ENCODE measurements at regions not wholly inside any gene's neighbourhood (a gene's known extent, or its start where the extent isn't known, plus 50 kb on each side); places are given as distances from the start of the nearest gene placed in this dataset.

DNA sequence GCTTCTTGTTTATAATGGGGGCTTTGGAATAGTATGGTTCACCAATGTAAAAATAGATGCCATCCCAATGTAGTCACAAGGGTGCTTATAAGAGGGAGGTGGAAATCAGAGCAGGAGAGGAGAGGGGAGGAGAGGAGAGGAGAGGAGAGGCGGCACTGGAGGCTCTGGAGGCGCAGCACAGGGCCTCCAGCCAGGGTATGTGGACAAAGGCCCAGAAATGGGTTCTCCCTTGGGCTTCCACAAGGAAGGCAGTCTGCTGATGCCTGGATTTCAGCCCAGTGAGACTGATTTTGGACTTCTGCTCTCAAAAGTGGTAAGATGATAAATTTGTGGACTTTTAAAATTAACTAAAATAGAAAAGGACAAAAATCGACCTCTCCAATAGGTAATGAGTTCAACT, 116.8 kb downstream of the RNASET2 start:
- DNase-seq (ENCODE audit: low read depth) (no peak), FAIRE-seq (no peak)
- H3K36me3 ChIP-seq (ENCODE audit: control insufficient read depth, insufficient read depth, low read length): no peaks in the 10 kb centered on the region
- no peak overlapping the region for H3K4me3 ChIP-seq (ENCODE audit: low read depth, low read length)
- TF ChIP-seq, protein P1, sequence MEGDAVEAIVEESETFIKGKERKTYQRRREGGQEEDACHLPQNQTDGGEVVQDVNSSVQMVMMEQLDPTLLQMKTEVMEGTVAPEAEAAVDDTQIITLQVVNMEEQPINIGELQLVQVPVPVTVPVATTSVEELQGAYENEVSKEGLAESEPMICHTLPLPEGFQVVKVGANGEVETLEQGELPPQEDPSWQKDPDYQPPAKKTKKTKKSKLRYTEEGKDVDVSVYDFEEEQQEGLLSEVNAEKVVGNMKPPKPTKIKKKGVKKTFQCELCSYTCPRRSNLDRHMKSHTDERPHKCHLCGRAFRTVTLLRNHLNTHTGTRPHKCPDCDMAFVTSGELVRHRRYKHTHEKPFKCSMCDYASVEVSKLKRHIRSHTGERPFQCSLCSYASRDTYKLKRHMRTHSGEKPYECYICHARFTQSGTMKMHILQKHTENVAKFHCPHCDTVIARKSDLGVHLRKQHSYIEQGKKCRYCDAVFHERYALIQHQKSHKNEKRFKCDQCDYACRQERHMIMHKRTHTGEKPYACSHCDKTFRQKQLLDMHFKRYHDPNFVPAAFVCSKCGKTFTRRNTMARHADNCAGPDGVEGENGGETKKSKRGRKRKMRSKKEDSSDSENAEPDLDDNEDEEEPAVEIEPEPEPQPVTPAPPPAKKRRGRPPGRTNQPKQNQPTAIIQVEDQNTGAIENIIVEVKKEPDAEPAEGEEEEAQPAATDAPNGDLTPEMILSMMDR (IDR thresholded peaks at IDR 0.05; ENCODE audit: insufficient read depth, low read length, severe bottlenecking): no peak
- H3K27me3 ChIP-seq (ENCODE audit: control insufficient read depth, insufficient read depth, low read length): no peaks in the 10 kb centered on the region

DNA sequence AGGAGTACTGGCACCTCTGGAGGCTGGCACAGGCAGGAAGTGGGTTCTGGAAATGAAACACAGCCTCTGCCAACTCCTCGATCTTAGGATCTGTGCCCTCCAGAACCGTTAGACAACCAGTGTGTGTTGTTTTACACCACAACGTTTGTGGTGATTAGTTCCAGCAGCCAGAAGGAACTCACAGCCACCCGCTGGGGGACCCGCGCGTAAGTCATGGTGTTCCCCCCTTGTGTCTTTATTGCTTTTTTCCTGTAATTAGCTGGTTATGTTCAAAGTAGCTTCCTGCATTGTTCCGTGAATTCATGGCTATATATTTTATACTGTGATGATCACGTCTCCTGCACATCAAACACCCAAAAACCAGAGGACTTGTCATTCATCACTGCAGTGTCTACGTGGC, 117.4 kb downstream of the RNASET2 start:
- TF ChIP-seq, protein P1 (IDR thresholded peaks at IDR 0.05; ENCODE audit: insufficient read depth, low read length, severe bottlenecking): no peak
- no peaks in the 10 kb centered on the region for H3K27me3 ChIP-seq (ENCODE audit: control insufficient read depth, insufficient read depth, low read length)
- DNase-seq (ENCODE audit: low read depth) (no peak), FAIRE-seq (no peak)
- no peaks in the 10 kb centered on the region for H3K36me3 ChIP-seq (ENCODE audit: control insufficient read depth, insufficient read depth, low read length)
- H3K4me3 ChIP-seq (ENCODE audit: low read depth, low read length): no peak overlapping the region

DNA sequence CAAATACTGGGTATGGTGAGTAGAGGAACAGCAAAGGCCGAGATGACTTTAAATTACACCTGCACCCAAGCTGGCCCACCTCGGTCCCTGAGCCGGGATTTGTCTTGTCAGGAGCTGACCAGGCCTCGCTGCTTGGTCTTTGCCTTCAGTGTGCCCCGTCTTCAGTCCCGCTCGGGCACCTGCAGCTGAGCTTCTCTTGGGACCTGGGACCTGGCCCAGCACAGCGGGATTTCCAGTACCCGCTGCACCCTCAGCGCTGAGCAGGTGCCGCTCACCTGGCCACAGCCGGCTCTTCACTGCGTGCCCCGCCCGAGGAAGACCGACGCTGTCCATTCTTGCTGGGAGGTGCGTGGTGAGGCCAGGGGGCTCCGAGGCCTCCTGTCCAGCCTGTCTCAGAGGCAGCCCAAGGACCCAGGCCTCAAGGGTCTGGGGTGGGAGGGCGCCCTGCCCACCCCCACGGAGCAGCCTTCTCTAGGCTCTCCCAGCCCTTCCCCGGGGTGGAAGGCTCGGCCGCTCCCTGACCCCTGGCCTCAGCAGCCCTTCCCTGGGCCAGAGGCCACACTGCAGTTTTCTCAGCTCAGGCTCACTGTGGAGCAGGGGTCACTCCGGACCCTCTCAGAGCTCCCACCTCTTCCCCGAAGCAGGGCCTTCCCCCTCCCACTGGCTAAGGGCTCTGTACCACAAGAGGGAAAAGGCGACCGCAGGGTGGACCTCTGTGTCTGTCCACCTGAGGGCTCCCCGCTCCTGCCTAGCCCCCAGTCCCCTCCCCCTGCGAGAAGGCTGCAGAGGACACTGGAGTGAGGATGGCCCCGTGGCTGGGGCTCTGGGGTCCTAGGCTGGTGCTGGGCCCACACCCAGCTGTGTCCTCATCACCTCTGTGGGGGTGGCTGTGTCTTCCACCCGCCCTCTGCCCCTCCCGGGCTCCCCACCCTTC, 119.3 kb downstream of the RNASET2 start:
- FAIRE-seq (no peak), DNase-seq (ENCODE audit: low read depth) (no peak)
- TF ChIP-seq, protein P1 (IDR thresholded peaks at IDR 0.05; ENCODE audit: insufficient read depth, low read length, severe bottlenecking): no peak
- H3K27me3 ChIP-seq (ENCODE audit: control insufficient read depth, insufficient read depth, low read length): no peaks in the 10 kb centered on the region
- no peak overlapping the region for H3K4me3 ChIP-seq (ENCODE audit: low read depth, low read length)
- no peaks in the 10 kb centered on the region for H3K36me3 ChIP-seq (ENCODE audit: control insufficient read depth, insufficient read depth, low read length)

DNA sequence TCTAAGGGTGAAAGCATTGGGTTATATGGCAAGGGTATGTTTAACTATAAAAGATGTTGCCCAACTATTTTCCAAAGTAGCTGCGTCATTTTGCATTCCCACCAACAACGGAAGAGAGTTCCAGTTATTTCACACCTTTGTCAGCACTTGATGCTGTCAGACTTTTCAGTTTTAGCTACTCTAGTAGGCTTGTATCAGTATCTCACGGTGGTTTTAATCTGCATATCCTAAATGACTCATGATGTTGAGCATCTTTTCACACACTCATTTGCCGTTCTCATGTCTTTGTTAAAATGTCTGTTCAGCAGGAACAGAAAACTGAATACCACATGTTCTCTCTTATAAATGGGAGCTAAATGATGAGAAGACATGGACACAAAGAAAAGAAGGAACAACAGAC, 122.3 kb downstream of the RNASET2 start:
- no peak for FAIRE-seq
- TF ChIP-seq, protein P1 (IDR thresholded peaks at IDR 0.05; ENCODE audit: insufficient read depth, low read length, severe bottlenecking): no peak
- no peak for DNase-seq (ENCODE audit: low read depth)
- no peak overlapping the region for H3K4me3 ChIP-seq (ENCODE audit: low read depth, low read length)
- H3K27me3 ChIP-seq (ENCODE audit: control insufficient read depth, insufficient read depth, low read length): no peaks in the 10 kb centered on the region
- H3K36me3 ChIP-seq (ENCODE audit: control insufficient read depth, insufficient read depth, low read length): no peaks in the 10 kb centered on the region

DNA sequence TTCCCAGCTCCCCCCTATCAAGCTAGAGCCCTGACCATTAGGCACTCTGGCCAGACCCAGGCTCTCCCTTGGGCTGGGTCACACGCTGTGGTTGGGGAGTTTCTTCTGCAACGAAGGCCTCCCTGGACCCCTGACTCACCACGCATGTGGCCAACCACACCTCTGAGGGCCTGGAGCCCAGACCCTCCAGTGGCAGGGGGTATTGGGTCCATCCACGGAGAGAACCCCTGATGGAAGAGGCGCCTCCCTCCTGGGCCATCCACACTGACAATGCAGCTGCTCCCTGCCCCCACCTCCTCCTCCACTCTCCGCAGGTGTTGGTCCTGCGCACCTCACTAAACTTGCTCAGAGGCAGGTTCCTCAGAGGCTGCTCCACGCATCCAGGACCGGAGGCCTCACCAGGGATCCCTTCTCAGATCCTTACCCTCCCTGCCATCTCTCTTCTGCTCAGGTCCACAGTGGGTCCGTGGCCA, 125.4 kb downstream of the RNASET2 start:
- no peaks in the 10 kb centered on the region for H3K27me3 ChIP-seq (ENCODE audit: control insufficient read depth, insufficient read depth, low read length)
- DNase-seq (ENCODE audit: low read depth) (no peak), FAIRE-seq (no peak)
- no peak overlapping the region for H3K4me3 ChIP-seq (ENCODE audit: low read depth, low read length)
- H3K36me3 ChIP-seq (ENCODE audit: control insufficient read depth, insufficient read depth, low read length): no peaks in the 10 kb centered on the region
- TF ChIP-seq, protein P1 (IDR thresholded peaks at IDR 0.05; ENCODE audit: insufficient read depth, low read length, severe bottlenecking): no peak
